ENCODE measurements at regions not wholly inside any gene's neighbourhood (a gene's known extent, or its start where the extent isn't known, plus 50 kb on each side); places are given as distances from the start of the nearest gene placed in this dataset.

DNA sequence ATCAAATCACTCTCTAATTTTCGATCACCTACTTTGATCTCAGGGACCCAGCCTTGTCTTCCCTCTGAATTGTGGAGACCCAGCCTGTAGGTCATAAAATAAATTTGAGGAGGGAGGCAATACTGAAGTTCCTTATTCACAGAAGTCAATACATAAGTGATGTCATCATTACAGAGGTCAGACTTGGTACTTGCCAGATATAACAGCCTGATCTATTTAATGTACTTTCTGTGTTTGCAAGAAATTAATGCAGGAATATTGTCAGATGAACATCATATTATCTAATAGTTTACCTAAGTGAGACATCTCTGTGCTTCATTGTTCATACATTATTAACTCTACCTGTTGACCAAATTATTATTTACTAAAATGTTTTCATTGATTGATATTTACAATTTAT lies 105.6 kb downstream of the GPAM start:
- TF ChIP-seq EP300 (IDR thresholded peaks at IDR 0.05): no peak
- TF ChIP-seq, protein P1, sequence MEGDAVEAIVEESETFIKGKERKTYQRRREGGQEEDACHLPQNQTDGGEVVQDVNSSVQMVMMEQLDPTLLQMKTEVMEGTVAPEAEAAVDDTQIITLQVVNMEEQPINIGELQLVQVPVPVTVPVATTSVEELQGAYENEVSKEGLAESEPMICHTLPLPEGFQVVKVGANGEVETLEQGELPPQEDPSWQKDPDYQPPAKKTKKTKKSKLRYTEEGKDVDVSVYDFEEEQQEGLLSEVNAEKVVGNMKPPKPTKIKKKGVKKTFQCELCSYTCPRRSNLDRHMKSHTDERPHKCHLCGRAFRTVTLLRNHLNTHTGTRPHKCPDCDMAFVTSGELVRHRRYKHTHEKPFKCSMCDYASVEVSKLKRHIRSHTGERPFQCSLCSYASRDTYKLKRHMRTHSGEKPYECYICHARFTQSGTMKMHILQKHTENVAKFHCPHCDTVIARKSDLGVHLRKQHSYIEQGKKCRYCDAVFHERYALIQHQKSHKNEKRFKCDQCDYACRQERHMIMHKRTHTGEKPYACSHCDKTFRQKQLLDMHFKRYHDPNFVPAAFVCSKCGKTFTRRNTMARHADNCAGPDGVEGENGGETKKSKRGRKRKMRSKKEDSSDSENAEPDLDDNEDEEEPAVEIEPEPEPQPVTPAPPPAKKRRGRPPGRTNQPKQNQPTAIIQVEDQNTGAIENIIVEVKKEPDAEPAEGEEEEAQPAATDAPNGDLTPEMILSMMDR (IDR thresholded peaks at IDR 0.05): no peak
